HG02970 (cell line): ENCODE measurements at regions not wholly inside any gene's neighbourhood (a gene's known extent, or its start where the extent isn't known, plus 50 kb on each side); places are given as distances from the start of the nearest gene placed in this dataset.

Experiments
- ATAC-seq: cut with Tn5 transposase; IDR thresholded peaks from one replicate; pipeline ENCODE4 v1.9.1; 2021; ENCODE audit warnings: mild to moderate bottlenecking, moderate library complexity, moderate number of reproducible peaks; ENCODE audit not compliant: unreplicated experiment, low FRiP score

DNA sequence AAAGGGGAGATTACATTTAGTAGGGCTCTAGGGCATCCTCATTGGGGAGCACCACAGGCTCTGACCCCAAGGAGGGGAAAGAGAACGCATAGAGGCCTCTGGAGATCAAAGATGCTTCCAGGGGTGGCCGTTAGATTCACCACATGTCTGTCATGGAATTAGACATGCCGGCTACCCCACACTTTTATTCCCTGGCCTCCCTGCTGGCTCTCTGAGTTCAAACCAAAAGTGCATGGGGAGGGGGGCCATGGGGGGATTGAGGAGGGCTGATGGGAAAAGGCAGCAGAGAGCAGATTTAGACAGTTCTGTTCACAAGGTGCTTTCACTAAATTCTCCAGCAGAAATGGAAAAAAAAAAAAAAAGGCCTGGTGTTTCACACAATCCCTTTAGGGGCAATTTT, 64.4 kb upstream of the ZNF521 start:
- ATAC-seq, result no peak

DNA sequence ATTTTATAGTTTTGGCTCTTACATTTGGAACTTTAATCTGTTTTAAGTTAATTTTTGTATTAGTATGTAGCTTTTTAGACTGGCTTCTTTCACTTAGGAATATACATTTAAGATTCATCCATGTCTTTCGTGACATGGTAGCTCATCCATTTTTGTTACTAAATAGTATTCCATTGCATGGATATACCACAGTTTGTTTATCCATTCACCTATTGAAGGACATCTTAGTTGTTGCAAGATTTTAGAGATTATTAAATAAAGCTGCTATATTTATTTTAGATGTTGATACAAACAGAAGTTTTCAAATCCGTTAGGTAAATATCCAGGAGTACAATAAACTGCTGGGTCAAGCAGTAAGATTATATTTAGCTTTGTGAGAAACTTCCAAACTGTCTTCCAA, 58.0 kb upstream of the ZNF521 start:
- no peak for ATAC-seq

DNA sequence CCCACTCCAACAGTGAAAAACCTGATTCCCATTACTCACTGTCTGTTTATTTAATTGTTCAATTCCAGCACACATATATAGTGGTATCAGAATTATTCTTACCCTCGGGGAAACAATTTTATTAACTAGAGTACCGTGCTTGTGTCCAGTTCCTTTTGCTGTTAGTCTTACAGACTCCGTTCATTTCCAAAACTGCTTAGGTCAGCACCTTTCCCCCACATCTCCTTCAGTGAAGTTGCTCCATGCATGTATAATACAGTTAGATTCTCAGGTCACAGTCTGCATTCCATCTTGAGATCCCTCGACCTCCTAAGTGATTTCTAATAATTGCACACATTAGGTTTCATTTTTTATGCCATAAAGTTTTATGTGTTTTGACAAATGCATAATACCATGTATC, 56.3 kb upstream of the ZNF521 start:
- ATAC-seq, result no peak
